GM21529 (cell line): ENCODE measurements at regions not wholly inside any gene's neighbourhood (a gene's known extent, or its start where the extent isn't known, plus 50 kb on each side); places are given as distances from the start of the nearest gene placed in this dataset.
"Not testable (repeated sequence)": the region's sequence is repeated elsewhere in the genome, so short reads cannot be mapped to it uniquely, and the experiment has no call there.

Experiments used
- ATAC-seq: cut with Tn5 transposase; IDR thresholded peaks from one replicate; pipeline ENCODE4 v1.9.1; 2021; ENCODE audit not compliant: unreplicated experiment

DNA sequence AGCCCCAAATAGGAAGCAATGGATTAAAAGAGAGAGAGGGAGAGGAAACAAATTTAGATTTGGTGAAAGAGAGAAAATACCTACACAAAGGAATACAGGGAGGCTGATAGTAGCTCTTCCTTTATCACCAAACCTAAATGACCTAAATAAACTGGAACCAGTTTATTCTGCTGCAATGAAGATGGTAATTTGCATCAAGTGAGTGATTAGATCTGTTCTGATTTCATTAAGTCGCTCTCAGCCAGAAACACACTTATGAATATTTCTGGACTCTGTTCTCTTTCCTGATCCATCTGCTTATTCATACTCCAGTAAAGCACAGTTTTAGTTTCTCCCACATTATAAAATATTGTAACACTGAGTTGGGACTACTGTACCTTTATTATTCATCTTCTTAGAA lies 83.4 kb upstream of the BMP5 start:
- no peak for ATAC-seq

DNA sequence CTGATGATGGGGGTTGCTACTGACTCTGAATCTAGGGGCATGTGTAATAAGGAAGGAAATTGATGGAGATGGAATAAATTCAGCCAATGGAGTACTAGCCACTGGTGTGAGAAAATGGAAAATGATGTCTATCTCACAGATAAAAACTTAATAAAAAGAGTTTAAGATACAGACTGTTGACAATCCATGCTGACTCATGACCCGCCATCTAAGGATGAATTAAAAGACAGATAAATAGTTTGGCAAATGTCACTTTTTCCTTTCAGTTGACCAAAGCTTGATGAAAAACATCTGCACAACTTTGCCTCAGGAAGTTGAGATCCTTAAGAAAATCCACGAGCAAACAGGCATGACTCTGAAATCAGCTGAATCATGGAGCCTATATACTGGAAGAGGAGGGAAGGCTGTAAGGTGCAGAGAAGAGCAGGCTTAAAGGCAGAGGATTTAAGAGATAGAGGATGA lies 82.6 kb upstream of the BMP5 start:
- ATAC-seq = no peak

DNA sequence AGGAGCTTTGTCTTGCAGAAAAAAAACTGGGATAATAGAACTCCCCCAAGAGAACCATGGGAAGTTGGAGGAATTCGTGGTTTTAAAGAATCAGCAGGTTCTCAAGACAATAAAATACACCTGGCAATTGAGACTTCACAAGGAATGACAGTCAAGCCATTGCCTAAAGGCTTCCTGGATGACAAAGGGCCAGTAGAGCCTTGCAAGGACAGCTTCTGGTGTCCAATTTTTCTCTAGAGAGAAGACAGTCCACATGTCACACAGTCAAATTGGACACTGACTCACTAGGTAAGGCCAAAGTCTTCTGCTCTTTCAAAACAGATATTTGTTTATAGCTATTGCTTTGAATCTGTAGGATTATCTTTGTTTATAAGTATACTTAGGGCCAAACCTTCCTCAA lies 80.3 kb upstream of the BMP5 start:
- no peak for ATAC-seq

DNA sequence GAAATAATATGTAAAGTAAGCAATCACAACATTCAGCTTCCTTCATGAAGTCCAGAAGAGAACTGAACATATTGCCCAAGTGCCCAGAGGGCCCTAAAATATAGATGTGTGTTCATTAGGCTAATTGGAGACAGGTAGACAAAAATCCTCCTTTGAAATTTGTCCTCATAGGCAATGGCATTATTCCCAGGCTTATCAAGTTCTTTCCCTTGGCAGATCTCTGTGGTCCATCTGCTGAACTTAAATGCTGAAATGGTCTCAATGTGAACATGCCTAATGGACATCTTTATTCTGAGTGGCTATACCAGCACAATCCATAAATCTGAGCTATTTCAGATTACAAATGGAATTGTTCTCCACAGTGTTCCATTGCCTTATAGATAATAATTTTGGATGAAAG lies 79.0 kb upstream of the BMP5 start:
- no peak for ATAC-seq

- no peak for ATAC-seq
Observed at GRCh38 chr6:55953335-55953734, 77.9 kb upstream of the BMP5 start.

- no peak for ATAC-seq
Observed at GRCh38 chr6:55950071-55950814, 74.9 kb upstream of the BMP5 start.

DNA sequence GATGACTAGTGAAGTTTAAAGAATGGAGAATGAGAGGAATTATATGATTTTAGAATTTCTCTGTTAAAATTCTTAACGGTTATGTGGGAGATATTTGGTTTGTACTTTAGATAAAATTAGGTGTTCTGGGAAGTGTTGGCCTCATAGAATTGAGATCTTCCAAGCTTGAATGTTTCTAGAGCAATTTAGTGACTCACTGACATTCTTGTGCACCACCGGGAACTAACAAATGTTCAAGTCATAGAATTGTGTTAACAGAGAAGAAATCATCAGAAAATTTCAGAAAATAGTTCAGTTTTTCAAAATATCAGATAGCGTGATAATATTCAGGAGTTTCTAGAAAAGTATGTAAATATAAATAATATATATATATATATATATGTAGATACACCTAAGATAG lies 67.9 kb upstream of the BMP5 start:
- ATAC-seq = no peak

GRCh38 chr6:55941702-55942101 lies 66.3 kb upstream of the BMP5 start:
- no peak for ATAC-seq

DNA sequence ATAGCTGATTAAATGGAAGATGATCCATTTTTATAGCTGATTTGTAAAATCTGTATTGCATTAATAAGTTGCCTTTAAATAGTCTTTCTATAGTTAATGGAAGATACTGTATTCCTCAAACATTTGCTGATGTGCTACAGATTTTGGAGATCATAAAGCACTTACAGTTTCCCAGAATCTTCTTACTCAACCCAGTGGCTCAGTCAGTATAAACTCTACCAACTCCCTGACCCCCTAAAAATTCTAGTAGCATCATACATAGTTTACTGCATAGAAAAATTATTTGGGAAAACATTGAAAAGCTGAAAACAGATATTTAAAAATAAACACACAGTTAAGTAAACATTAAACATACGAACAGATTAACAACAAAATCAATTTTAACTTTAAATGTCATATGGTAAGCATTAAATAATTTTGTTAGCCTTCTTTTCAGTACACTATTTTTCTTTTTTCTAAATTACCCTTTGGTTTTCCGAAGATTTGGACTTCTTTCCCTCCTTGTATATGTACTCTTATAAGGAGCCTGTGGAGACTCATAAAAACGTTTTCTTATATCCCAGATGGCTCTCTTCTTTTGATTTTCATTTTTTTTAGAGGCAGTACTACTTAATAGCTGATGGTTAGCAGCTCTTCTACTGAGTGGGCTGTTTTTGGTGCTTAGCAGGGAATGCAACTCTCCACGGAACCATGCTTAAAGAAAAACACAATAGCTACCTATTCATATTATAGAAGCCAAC lies 62.7 kb upstream of the BMP5 start:
- ATAC-seq = no peak

GRCh38 chr6:55937261-55937947 lies 62.0 kb upstream of the BMP5 start:
- ATAC-seq = no peak

DNA sequence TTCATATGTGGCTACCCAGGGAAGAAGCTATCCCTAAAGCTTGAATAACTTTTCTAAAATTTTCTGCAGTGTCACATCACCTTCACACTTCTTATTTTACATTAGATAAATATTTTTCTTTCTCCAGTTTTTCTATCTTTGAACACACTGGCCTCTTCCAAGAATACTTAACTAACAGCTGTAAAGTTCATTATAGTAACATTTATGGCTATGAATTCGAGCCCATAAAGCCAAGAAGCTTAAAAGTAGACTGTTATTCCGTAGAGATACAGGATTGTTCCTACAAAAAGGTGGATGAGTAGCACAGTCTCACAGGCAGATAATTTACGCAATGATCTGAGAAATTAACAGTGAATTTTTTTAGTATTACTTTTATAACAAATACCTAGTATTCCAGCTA lies 55.7 kb upstream of the BMP5 start:
- ATAC-seq = no peak

GRCh38 chr6:55927713-55928112 lies 52.3 kb upstream of the BMP5 start:
- not testable (repeated sequence) for ATAC-seq

DNA sequence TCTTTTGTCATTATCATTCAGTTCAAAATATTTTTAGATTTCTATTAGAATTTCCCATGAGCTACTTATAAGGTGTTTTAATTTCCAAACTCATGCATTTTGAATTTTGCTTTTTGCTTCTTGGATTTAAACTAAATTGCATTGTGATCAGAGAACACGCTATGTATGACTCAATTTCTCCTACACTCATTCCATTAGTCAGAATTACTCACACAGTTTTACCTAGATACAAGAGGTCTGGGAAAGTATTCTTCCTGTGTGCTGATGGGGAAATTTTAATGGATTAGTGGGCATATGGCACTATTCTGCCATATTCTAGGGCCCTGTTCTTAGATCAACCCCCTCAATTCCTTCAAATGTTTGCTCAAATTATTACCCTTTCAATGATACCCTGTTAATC lies 49.9 kb upstream of the BMP5 start:
- no peak for ATAC-seq
